Peyer's patch (tissue), 4 donors: ENCODE measurements at regions not wholly inside any gene's neighbourhood (a gene's known extent, or its start where the extent isn't known, plus 50 kb on each side); places are given as distances from the start of the nearest gene placed in this dataset.
"Not testable (repeated sequence)": the region's sequence is repeated elsewhere in the genome, so short reads cannot be mapped to it uniquely, and the experiment has no call there.

Experiments used
- CTCF ChIP-seq, 6 experiments: fragments of 450-650 bp in 4 of 6; fragments of 200-600 bp in 2 of 6; sonication (generic) in 1 of 6; IDR thresholded peaks; one replicate each; pipeline ENCODE4 v1.5.1; 2017 to 2019; ENCODE audit warnings: antibody characterized with exemption in 6 of 6, mild to moderate bottlenecking in 3 of 6, moderate library complexity in 1 of 6
- POLR2A ChIP-seq, 2 donors: fragments of 450-650 bp; IDR thresholded peaks; one replicate each; pipeline ENCODE4 v1.5.1; 2017; ENCODE audit warnings: antibody characterized with exemption in 2 of 2, mild to moderate bottlenecking in 2 of 2, moderate library complexity in 2 of 2

- TF ChIP-seq CTCF, POLR2A (IDR thresholded peaks at IDR 0.05): not testable (repeated sequence)
Measured at GRCh38 chr3:152692326-152692725, 142.6 kb upstream of the P2RY1 start.
